Adipocyte (in vitro differentiated cells): ENCODE measurements at regions not wholly inside any gene's neighbourhood (a gene's known extent, or its start where the extent isn't known, plus 50 kb on each side); places are given as distances from the start of the nearest gene placed in this dataset.
"Not testable (repeated sequence)": the region's sequence is repeated elsewhere in the genome, so short reads cannot be mapped to it uniquely, and the experiment has no call there.

Source experiments
- DNase-seq: peaks from one replicate; pipeline ENCODE4 v3.0.0-alpha.2; 2015; ENCODE audit warnings: low read depth
- H3K27me3 ChIP-seq: replicated peaks from 2 replicates; pipeline ENCODE4 v1.7.0; 2013; ENCODE audit warnings: mild to moderate bottlenecking, low read length, moderate library complexity; ENCODE audit not compliant: control insufficient read depth, insufficient read depth
- H3K36me3 ChIP-seq: 2 replicates; pipeline ENCODE4 v1.7.0; 2013; ENCODE audit warnings: low read length, mild to moderate bottlenecking, moderate library complexity; ENCODE audit not compliant: control insufficient read depth, insufficient read depth, severe bottlenecking
- H3K4me1 ChIP-seq: 2 replicates; pipeline ENCODE4 v1.7.0; 2013; ENCODE audit warnings: mild to moderate bottlenecking, low read length, moderate library complexity; ENCODE audit not compliant: control insufficient read depth, insufficient read depth
- H3K4me3 ChIP-seq: 2 replicates; pipeline ENCODE4 v1.7.0; 2013; ENCODE audit warnings: mild to moderate bottlenecking, low read length, moderate library complexity
- H3K9ac ChIP-seq: 2 replicates; pipeline ENCODE4 v1.7.0; 2013; ENCODE audit warnings: mild to moderate bottlenecking, low read length, moderate library complexity
- H3K9me3 ChIP-seq: 2 replicates; pipeline ENCODE4 v1.7.0; 2013; ENCODE audit warnings: mild to moderate bottlenecking, low read length, moderate library complexity; ENCODE audit not compliant: control insufficient read depth

DNA sequence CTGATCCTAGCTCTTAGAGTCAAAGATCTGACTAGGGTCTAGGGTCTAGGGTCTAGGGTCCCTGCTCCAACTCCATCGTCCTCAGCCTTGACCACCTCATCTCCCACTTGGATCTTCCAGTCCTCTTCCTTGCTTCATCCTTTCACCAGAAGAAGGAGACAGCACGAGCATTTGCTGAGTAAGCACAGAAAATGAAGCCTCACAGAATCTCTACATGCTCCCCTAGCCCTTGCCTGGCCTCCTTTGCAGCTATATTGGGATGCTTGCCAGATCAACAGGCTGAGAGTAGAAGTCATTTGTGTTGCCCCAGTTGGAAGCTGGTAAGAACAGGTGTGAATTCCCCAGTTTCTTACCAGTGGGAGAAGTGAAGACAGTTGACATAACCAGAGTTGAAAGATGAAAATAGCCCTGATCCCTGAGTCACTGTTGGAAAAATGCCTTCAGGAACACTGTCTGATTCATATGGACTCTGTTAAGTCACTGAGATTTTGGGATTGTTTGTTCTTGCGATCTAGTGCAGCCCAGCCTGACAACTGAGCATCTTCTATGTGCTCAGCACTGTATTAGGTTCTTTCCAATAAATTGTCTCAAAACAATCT, 552.5 kb downstream of the INSC start:
- Histone ChIP-seq H3K4me1 (peaks cover 15% of the 10 kb centered on the region), H3K4me3 (no peak overlapping the region), H3K36me3 (no peaks in the 10 kb centered on the region), H3K9ac (no peak overlapping the region), H3K27me3 (peaks cover 21% of the 10 kb centered on the region), H3K9me3 (peaks cover 13% of the 10 kb centered on the region)
- DNase-seq, result no peak

DNA sequence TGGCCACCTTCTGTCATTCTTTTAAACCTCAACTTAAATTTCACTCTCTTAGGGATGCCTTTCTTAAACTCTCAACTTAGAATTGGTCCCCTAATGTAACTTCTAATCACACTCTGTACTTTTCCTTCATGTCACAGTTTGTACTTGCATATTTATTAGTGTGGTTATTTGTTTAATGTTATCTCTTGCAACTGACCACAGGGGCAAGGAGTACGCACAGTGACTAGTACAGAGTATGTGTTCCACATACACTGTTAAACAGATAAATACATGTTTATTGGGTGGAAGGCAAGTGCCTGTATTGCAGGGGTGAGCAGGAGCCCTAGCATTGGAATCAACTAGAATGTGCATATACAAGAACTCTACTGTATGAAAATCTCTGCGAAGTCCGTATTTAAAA, 554.0 kb downstream of the INSC start:
- no peak overlapping the region for H3K9ac ChIP-seq
- H3K4me3 ChIP-seq, result no peak overlapping the region
- no peak for DNase-seq
- peaks cover 13% of the 10 kb centered on the region for H3K9me3 ChIP-seq
- peaks cover 27% of the 10 kb centered on the region for H3K27me3 ChIP-seq
- H3K36me3 ChIP-seq, result no peaks in the 10 kb centered on the region
- peaks cover 13% of the 10 kb centered on the region for H3K4me1 ChIP-seq

DNA sequence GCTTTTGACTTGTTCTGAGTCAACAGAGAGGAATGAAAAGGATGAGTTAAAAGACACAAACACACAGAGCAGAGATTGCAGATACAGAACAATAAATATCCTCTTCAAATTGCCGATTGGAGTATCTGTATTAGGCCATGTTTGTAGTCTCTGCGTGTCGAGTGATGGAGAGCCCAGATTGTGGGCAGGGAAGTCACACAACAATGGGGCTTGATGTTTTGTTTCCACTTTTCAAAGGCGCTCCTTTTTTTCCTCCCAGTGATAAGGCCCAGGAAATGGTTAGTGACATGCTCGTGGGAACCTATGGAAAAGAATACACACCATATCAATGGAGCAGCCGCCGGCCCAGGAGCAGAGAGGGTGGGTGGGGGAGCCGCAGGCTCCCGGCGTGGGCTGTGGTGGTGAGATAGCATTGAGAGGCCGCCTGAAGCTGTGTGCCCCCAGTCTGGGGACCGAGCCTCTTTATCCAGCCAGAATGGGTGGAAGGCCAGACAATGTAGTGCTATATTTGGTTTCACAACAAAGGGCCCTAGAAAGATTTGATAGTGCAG, 555.9 kb downstream of the INSC start:
- Histone ChIP-seq H3K4me1 (no peaks in the 10 kb centered on the region), H3K36me3 (no peaks in the 10 kb centered on the region), H3K4me3 (no peak overlapping the region), H3K9me3 (peaks cover 13% of the 10 kb centered on the region), H3K27me3 (peaks cover 27% of the 10 kb centered on the region), H3K9ac (no peak overlapping the region)
- no peak for DNase-seq

DNA sequence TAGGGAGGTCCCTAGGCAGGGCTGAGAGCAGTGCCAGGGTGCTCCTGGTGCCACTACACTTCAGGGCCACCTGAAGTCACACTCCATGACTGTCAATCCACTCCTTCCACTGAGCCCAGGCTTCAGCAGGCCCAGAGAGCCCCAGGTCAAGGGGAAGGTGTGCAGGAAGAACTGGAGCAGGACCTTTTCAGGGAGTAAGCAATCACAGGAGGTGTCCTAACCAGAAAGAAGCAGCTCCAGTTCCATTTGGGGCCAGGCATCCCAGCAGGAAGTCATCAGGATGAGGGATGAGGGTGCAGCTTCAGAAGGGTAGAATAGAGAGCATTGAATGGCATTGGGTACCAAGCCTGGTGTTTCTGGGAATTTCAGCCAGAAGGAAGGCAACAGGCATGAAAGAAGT, 556.5 kb downstream of the INSC start:
- Histone ChIP-seq H3K9me3 (peaks cover 15% of the 10 kb centered on the region), H3K4me3 (no peak overlapping the region), H3K36me3 (no peaks in the 10 kb centered on the region), H3K4me1 (no peaks in the 10 kb centered on the region), H3K9ac (no peak overlapping the region), H3K27me3 (peaks cover 27% of the 10 kb centered on the region)
- no peak for DNase-seq

DNA sequence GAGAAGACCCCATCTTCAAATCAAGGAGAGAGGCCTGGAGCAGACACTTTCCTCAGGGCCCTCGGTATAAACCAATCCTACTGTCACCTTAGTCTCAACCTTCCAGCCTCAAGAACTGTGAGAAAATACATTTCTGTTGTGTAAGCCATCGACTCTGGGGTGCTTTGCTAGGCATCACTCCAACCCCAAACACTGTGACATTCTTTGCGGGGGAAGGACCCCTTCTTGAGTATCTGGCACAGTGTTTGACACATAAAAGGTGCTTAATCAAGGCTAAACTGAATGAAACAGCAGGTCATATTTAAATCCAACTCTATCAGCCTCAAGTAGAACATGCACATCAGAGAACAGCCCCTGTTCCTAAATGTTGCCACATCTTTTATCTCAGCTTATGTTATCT, 558.1 kb downstream of the INSC start:
- Histone ChIP-seq H3K9me3 (peaks cover 18% of the 10 kb centered on the region), H3K27me3 (peaks cover 27% of the 10 kb centered on the region), H3K9ac (no peak overlapping the region), H3K4me3 (no peak overlapping the region), H3K4me1 (no peaks in the 10 kb centered on the region), H3K36me3 (no peaks in the 10 kb centered on the region)
- no peak for DNase-seq

DNA sequence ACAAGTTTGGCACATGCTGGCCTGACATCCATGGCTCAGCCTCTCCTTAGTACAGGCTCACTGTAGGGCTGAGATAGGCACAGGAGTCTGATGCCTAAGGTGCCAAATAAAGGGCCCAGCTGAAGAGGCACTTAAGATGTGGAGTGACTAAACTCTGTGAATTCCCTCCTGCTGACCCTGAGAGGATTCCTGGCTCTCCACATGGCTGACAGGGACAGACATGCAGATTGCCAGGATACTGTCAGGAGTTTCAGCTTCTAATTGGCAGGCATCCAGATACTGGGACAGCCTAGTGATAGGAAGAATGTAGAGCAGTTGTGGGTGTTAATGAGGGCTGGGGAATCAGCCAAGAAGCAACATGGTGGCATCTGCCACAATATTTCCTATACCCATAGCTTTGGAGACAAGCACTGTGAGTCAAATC, 558.7 kb downstream of the INSC start:
- DNase-seq, result no peak
- Histone ChIP-seq H3K27me3 (peaks cover 27% of the 10 kb centered on the region), H3K9ac (no peak overlapping the region), H3K4me1 (no peaks in the 10 kb centered on the region), H3K36me3 (no peaks in the 10 kb centered on the region), H3K4me3 (no peak overlapping the region), H3K9me3 (peaks cover 23% of the 10 kb centered on the region)

DNA sequence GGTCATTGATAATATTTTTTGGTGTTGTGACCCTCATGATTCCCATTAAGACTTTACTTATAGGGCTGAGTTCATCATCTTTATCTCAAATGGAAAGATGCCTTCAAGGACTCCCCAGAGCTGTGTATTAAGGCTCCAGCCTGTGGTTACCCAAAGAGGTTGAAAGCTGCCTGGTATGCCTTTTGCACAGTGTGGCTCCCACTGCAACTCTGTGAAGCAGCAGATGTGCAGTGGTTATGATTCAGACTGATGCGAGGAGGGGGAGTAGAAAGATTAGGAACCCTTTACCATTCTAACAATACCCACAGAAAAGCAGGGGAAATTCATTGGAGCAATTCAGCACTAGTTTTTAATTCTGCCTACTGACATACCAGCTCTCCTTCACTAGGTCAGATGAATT, 560.0 kb downstream of the INSC start:
- Histone ChIP-seq H3K9me3 (peaks cover 31% of the 10 kb centered on the region), H3K4me3 (no peak overlapping the region), H3K9ac (no peak overlapping the region), H3K27me3 (peaks cover 18% of the 10 kb centered on the region), H3K4me1 (no peaks in the 10 kb centered on the region), H3K36me3 (no peaks in the 10 kb centered on the region)
- DNase-seq, result no peak

DNA sequence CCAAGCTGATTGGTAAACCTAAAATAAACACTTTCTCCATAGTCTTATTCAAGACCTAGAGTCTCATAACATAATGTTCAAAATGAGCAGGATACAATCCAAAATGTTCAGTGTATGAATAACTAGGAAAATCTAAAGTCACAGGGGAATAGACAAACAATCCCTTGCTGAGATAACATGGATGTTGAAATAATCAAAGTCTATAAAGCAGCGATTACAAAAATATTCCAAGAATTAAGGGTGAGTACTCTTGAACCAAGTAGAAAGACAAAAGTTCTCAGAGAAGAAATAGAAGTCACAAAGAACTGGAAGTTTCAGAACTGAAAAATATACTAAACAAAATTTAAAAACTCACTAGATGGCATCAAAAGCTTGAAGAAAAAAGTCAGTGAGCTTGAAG, 561.0 kb downstream of the INSC start:
- Histone ChIP-seq H3K27me3 (peaks cover 12% of the 10 kb centered on the region), H3K4me3 (no peak overlapping the region), H3K9ac (no peak overlapping the region), H3K36me3 (no peaks in the 10 kb centered on the region), H3K9me3 (peaks cover 37% of the 10 kb centered on the region), H3K4me1 (no peaks in the 10 kb centered on the region)
- no peak for DNase-seq

DNA sequence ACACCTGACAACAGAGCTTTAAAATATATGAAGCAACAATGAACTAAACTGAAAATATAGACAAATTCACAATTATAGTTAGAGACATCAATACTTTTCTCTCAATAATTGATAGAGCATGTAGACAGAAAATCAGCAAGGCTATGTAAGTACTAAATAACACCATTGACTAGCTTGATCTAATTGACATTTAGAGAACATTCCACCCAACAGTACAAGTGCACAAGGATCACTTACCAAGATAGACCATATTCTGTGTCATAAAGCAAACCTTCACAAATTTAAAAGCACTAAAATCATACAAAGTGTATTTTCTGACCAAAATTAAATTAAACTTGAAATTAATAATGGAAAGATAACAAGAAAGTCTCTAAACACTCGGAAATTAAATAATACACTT, 562.5 kb downstream of the INSC start:
- Histone ChIP-seq H3K4me1 (no peaks in the 10 kb centered on the region), H3K36me3 (no peaks in the 10 kb centered on the region), H3K27me3 (peaks cover 6% of the 10 kb centered on the region), H3K4me3 (no peak overlapping the region), H3K9ac (no peak overlapping the region), H3K9me3 (peaks cover 37% of the 10 kb centered on the region)
- no peak for DNase-seq

DNA sequence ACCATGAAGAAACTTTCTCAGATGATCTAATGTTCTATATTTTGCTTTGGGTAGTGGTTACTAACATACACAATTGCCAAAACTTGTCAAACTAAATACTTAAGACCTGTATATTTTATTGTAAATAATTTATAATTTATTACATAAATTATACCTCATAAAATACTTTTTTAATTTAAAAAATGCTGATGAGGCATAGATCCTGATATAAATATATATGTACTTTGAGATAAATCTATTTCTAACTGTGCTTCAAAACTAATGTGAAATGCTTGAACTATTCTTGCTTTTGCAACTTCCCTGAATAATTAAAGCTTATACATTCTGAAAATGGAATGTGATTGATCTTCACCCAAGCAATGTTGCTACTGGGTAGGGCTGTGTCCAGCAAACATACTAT, 568.8 kb downstream of the INSC start:
- H3K27me3 ChIP-seq, result peaks cover under 1% of the 10 kb centered on the region
- no peak overlapping the region for H3K4me3 ChIP-seq
- H3K9me3 ChIP-seq, result peaks cover 21% of the 10 kb centered on the region
- H3K4me1 ChIP-seq, result peaks cover 4% of the 10 kb centered on the region
- DNase-seq, result no peak
- H3K36me3 ChIP-seq, result no peaks in the 10 kb centered on the region
- no peak overlapping the region for H3K9ac ChIP-seq

DNA sequence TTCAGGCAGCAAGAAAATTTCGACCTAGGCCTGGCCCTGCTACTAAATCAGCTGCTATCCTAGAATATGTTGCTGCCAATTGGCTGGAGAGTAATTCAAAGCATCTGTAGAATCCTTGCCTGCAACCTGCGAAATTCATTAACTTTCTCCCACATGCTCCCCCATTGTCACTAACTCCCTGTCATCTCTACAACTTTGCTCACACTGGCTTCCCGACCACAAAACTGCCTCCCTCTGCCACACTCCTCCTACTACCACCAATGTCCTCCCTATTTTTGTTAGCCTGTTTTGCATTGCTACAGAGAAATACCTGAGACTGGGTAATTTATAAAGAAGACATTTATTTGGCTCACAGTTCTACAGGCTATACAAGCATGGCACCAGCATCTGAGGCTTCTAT, 570.6 kb downstream of the INSC start:
- Histone ChIP-seq H3K4me1 (peaks cover 9% of the 10 kb centered on the region), H3K36me3 (no peaks in the 10 kb centered on the region), H3K27me3 (peaks cover 16% of the 10 kb centered on the region), H3K9me3 (peaks cover 8% of the 10 kb centered on the region), H3K4me3 (no peak overlapping the region), H3K9ac (no peak overlapping the region)
- no peak for DNase-seq

DNA sequence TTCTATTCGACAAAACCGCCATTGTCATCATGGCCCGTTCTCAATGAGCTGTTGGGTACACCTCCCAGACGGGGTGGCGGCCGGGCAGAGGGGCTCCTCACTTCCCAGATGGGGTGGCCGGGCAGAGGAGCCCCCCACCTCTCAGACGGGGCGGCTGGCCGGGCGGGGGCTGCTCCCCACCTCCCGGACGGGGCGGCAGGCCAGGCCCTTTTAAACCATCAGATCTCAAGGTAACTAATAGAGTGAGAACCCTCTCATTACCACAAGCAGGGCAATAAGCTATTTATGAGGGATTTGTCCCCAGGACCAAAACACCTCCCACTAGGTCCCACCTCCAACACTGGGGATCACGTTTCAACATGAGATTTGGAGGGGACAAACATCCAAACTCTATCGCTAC, 571.5 kb downstream of the INSC start:
- not testable (repeated sequence) for H3K4me3 ChIP-seq, H3K4me1 ChIP-seq, DNase-seq, H3K36me3 ChIP-seq, H3K9ac ChIP-seq
- Histone ChIP-seq H3K27me3 (peaks cover 22% of the 10 kb centered on the region), H3K9me3 (peaks cover 15% of the 10 kb centered on the region)
